Tibial artery (tissue), 4 donors: ENCODE measurements at regions not wholly inside any gene's neighbourhood (a gene's known extent, or its start where the extent isn't known, plus 50 kb on each side); places are given as distances from the start of the nearest gene placed in this dataset.
"Not testable (repeated sequence)": the region's sequence is repeated elsewhere in the genome, so short reads cannot be mapped to it uniquely, and the experiment has no call there.

Experiments used
- DNase-seq, 2 donors: peaks; one replicate each; pipeline ENCODE4 v3.0.0-alpha.2; 2019
- H3K27ac ChIP-seq, 2 donors: fragments of 200-600 bp; sonication (generic) in 1 of 2; 1 replicate in 1 of 2; 2 replicates in 1 of 2; pipeline ENCODE4 v1.5.1; 2018 to 2019; ENCODE audit warnings: mild to moderate bottlenecking in 1 of 2
- H3K27me3 ChIP-seq, 2 donors: fragments of 200-600 bp; sonication (generic) in 1 of 2; one replicate each; pipeline versions ENCODE4 v1.5.1 to v1.6.0; 2016 to 2019
- H3K36me3 ChIP-seq, 3 donors: fragments of 200-600 bp; sonication (generic) in 2 of 3; one replicate each; pipeline ENCODE4 v1.5.1; 2016 to 2019; ENCODE audit warnings: mild to moderate bottlenecking in 2 of 3
- H3K4me1 ChIP-seq, 4 donors: fragments of 200-600 bp; sonication (generic) in 2 of 4; 1 replicate in 3 of 4; 2 replicates in 1 of 4; pipeline ENCODE4 v1.5.1; 2016 to 2019
- H3K4me3 ChIP-seq, 2 donors: fragments of 200-600 bp; sonication (generic) in 1 of 2; 1 replicate in 1 of 2; 2 replicates in 1 of 2; pipeline ENCODE4 v1.5.1; 2018 to 2019; ENCODE audit warnings: mild to moderate bottlenecking in 2 of 2
- H3K9me3 ChIP-seq, 3 donors: fragments of 200-600 bp; sonication (generic) in 1 of 3; one replicate each; pipeline ENCODE4 v1.5.1; 2016 to 2019
- CTCF ChIP-seq, 2 experiments: fragments of 200-600 bp in 1 of 2; fragments of 450-650 bp in 1 of 2; IDR thresholded peaks; one replicate each; pipeline ENCODE4 v1.5.1; 2017 to 2019; ENCODE audit warnings: antibody characterized with exemption in 2 of 2, mild to moderate bottlenecking in 1 of 2, moderate library complexity in 1 of 2
- intact Hi-C: fragments of 100-400 bp; cut with DNase I; formaldehyde crosslinking; loops from one replicate; pipeline ENCODE4 v1.15.0; 2023; ENCODE audit warnings: low total_unique reads

- no peaks in the 10 kb centered on the region for H3K36me3 ChIP-seq
- H3K27me3 ChIP-seq, result no peaks in the 10 kb centered on the region
- no peaks in the 10 kb centered on the region for H3K4me1 ChIP-seq
- intact Hi-C loops, result no loop called here
- H3K27ac ChIP-seq, result no peak overlapping the region
- no peak for DNase-seq
- no peaks in the 10 kb centered on the region for H3K9me3 ChIP-seq
- no peak overlapping the region for H3K4me3 ChIP-seq
- no peak for TF ChIP-seq CTCF (IDR thresholded peaks at IDR 0.05)
These were observed 179.5 kb downstream of the PCTP start for GRCh38 chr17:55930291-55930809.

- Histone ChIP-seq H3K36me3 (no peaks in the 10 kb centered on the region), H3K27ac (no peak overlapping the region), H3K9me3 (no peaks in the 10 kb centered on the region), H3K27me3 (no peaks in the 10 kb centered on the region), H3K4me1 (no peaks in the 10 kb centered on the region), H3K4me3 (no peak overlapping the region)
- DNase-seq, result no peak
- intact Hi-C loops, result no loop called here
- no peak for TF ChIP-seq CTCF (IDR thresholded peaks at IDR 0.05)
These were observed 180.6 kb downstream of the PCTP start for GRCh38 chr17:55931446-55931845.

- H3K36me3 ChIP-seq, result no peaks in the 10 kb centered on the region
- H3K9me3 ChIP-seq, result no peaks in the 10 kb centered on the region
- DNase-seq, result no peak
- intact Hi-C loops, result no loop called here
- no peak overlapping the region for H3K27ac ChIP-seq
- TF ChIP-seq CTCF (IDR thresholded peaks at IDR 0.05), result no peak
- H3K4me3 ChIP-seq, result no peak overlapping the region
- no peaks in the 10 kb centered on the region for H3K27me3 ChIP-seq
- H3K4me1 ChIP-seq, result no peaks in the 10 kb centered on the region
These were observed 182.1 kb downstream of the PCTP start for GRCh38 chr17:55932973-55933372.

DNA sequence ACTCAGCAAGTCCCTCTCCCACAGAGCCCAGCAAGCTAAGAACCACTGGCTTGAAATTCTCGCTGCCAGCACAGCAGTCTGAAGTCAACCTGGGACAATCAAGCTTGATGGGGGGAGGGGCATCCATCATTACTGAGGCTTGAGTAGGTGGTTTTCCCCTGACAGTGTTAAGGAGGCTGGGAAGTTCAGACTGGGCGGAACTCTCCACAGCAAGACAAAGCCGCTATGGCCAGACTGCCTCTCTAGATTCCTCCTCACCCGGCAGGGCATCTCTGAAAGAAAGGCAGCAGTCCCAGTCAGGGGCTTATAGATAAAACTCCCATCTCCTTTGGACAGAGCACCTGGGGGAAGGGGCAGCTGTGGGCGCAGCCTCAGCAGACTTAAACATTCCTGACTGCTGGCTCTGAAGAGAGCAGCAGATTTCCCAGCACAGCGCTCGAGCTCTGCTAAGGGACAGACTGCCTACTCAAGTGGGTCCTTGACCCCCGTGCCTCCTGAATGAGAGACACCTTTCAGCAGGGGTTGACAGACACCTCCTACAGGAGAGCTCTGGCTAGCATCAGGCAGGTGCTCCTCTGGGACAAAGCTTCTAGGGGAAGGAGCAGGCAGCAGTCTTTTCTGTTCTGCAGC lies 188.4 kb downstream of the PCTP start:
- DNase-seq, H3K4me1 ChIP-seq, H3K27ac ChIP-seq, H3K27me3 ChIP-seq, H3K4me3 ChIP-seq, H3K9me3 ChIP-seq, intact Hi-C loops, H3K36me3 ChIP-seq: not testable (repeated sequence)

- H3K36me3 ChIP-seq, result no peaks in the 10 kb centered on the region
- H3K9me3 ChIP-seq, result no peaks in the 10 kb centered on the region
- no peak for TF ChIP-seq CTCF (IDR thresholded peaks at IDR 0.05)
- no peak for DNase-seq
- H3K27me3 ChIP-seq, result no peaks in the 10 kb centered on the region
- intact Hi-C loops, result no loop called here
- H3K4me3 ChIP-seq, result no peak overlapping the region
- H3K27ac ChIP-seq, result no peak overlapping the region
- H3K4me1 ChIP-seq, result no peaks in the 10 kb centered on the region
These were observed 193.5 kb upstream of the ANKFN1 start for GRCh38 chr17:55959756-55960155.

DNA sequence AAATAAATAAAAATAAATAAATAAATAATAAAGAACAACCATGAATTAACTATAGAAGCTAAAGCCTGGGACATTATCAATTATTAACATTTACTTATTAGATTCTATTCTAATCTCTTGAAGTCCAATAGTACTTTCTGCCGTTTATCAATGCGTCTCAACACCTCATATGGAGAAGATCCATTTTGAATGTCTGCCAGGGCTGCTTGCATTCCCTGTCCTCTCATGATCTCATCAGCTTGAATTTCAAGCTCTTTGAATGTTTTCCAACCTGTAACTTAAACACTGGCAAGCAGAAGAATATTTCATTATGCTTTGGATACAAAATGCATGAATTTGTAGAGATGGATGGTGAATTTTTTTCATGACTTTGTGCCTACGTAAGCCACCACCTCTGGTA lies 191.9 kb upstream of the ANKFN1 start:
- DNase-seq, result no peak
- no peaks in the 10 kb centered on the region for H3K9me3 ChIP-seq
- no peak overlapping the region for H3K4me3 ChIP-seq
- H3K27me3 ChIP-seq, result no peaks in the 10 kb centered on the region
- no peak for TF ChIP-seq CTCF (IDR thresholded peaks at IDR 0.05)
- intact Hi-C loops, result no loop called here
- H3K36me3 ChIP-seq, result no peaks in the 10 kb centered on the region
- no peak overlapping the region for H3K27ac ChIP-seq
- no peaks in the 10 kb centered on the region for H3K4me1 ChIP-seq
